ENCODE measurements at regions not wholly inside any gene's neighbourhood (a gene's known extent, or its start where the extent isn't known, plus 50 kb on each side); places are given as distances from the start of the nearest gene placed in this dataset.

DNA sequence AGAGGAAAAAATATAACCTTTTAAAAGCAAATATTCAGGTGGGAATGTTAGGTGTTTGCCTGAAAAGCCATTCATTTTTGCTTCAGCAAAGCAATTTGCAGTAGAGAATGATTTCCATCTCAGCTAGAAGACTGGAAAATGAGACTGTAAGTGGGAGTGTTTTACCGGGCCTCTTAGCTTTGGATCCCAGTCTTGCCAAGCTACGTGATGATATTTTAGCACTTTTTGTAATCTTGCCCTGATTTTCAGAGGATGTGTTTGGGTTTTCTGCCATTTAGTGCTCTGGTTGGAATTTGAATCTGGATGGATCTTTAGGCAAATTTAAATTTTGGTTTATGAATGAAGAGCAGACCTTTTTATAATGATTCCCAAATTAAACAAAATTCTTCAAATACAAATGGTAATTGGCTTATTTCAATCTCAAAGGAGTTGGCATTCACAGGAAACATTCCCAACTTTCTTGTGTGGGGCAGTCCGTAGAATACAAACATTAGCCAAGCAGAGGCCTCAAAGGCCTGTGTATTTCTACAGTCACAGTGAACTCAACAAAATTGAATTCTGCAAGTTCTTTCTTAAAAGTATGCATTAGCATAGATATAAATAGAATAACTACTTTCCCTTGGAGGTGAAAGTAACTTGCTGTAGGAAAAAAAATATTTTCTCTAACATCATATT is 646.4 kb downstream of the CDY2B start:
- Histone ChIP-seq H3K9me3 (ENCODE audit: insufficient read depth, low read length) (no peaks in the 10 kb centered on the region), H3K4me3 (ENCODE audit: insufficient read length, low read depth) (no peak overlapping the region), H3K27me3 (ENCODE audit: insufficient read depth, insufficient read length) (no peaks in the 10 kb centered on the region), H3K36me3 (ENCODE audit: insufficient read depth, insufficient read length, low read length) (no peaks in the 10 kb centered on the region), H3K9ac (ENCODE audit: insufficient read length, low read depth) (no peak overlapping the region), H3K4me1 (ENCODE audit: insufficient read depth, insufficient read length) (no peaks in the 10 kb centered on the region)
- DNase-seq (ENCODE audit: low read depth, low spot score) = no peak
- no peak for TF ChIP-seq ZNF274 (IDR thresholded peaks at IDR 0.05; ENCODE audit: low read depth, low read length)
- TF ChIP-seq SUZ12 (IDR thresholded peaks at IDR 0.05; ENCODE audit: extremely low read depth, insufficient read depth, insufficient read length) = no peak
- no peak for TF ChIP-seq YY1 (IDR thresholded peaks at IDR 0.05; ENCODE audit: insufficient read depth, insufficient read length)

DNA sequence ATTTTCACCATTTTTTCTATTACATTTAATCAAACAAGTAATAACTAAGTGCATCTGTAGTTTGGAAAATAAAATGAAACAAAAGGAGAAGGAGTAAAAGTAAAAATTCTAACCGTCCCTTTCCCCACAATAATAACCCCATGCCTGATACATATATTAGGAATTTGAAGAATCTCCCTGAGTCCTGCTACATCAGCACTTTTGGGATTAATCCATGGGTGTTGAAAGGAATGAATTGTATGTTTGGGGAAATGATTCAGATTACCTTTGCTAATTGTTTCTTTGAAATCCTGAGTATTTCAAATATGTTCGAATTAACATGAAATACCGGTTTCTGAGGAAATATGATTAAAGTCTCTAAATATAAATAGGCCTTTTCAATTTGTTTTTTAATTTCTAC is 648.0 kb downstream of the CDY2B start:
- no peak overlapping the region for H3K9ac ChIP-seq (ENCODE audit: insufficient read length, low read depth)
- no peak for DNase-seq (ENCODE audit: low read depth, low spot score)

DNA sequence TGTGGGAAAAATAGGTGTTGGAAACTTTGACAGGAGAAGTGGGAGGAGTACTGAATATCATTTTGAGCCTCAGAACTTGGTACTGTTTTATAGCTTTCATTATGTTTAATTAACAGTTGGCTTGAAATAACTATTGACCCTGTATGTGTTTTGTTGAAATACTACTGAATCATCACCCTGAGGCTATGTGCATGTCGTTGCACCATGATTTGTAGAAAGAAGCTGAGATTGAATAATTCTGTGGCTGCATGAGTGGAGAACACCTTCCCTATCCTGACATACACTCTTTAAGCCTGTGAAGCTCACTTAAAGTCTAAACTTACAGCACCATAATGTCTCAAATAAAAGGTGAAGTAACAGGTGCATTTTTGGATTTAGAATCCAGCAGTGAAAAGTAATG is 656.5 kb downstream of the CDY2B start:
- Histone ChIP-seq H3K4me1 (ENCODE audit: insufficient read depth, insufficient read length) (no peaks in the 10 kb centered on the region), H3K4me3 (ENCODE audit: insufficient read length, low read depth) (no peak overlapping the region), H3K9me3 (ENCODE audit: insufficient read depth, low read length) (no peaks in the 10 kb centered on the region), H3K27me3 (ENCODE audit: insufficient read depth, insufficient read length) (no peaks in the 10 kb centered on the region), H3K9ac (ENCODE audit: insufficient read length, low read depth) (no peak overlapping the region), H3K36me3 (ENCODE audit: insufficient read depth, insufficient read length, low read length) (no peaks in the 10 kb centered on the region)
- no peak for DNase-seq (ENCODE audit: low read depth, low spot score)
- TF ChIP-seq ZNF274 (IDR thresholded peaks at IDR 0.05; ENCODE audit: low read depth, low read length) (no peak), SUZ12 (IDR thresholded peaks at IDR 0.05; ENCODE audit: extremely low read depth, insufficient read depth, insufficient read length) (no peak), YY1 (IDR thresholded peaks at IDR 0.05; ENCODE audit: insufficient read depth, insufficient read length) (no peak)

More for the DNA sequence above, 648.0 kb downstream of the CDY2B start:
- no peak for TF ChIP-seq SUZ12 (IDR thresholded peaks at IDR 0.05; ENCODE audit: extremely low read depth, insufficient read depth, insufficient read length)
- TF ChIP-seq ZNF274 (IDR thresholded peaks at IDR 0.05; ENCODE audit: low read depth, low read length) = no peak
- Histone ChIP-seq H3K4me3 (ENCODE audit: insufficient read length, low read depth) (no peak overlapping the region), H3K36me3 (ENCODE audit: insufficient read depth, insufficient read length, low read length) (no peaks in the 10 kb centered on the region), H3K4me1 (ENCODE audit: insufficient read depth, insufficient read length) (no peaks in the 10 kb centered on the region), H3K27me3 (ENCODE audit: insufficient read depth, insufficient read length) (no peaks in the 10 kb centered on the region), H3K9me3 (ENCODE audit: insufficient read depth, low read length) (no peaks in the 10 kb centered on the region)

DNA sequence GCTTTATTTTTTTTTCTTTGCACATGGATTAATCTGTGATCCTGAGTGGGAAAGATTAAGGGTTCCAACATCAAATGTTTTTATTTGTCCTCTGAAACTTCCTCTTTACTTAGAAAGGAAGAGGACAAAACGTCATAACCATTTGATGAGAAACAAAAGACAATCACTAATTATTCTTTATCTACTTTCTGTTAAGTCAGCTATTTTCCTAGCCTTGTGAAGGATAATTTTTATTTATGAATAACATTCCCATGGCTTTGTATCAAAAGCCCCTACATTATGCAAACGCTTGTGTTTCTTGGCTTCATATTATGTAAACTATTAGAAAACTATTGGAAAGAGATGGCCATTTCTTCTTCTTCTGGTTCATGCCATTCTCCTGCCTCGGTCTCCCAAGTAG is 677.6 kb downstream of the CDY2B start:
- Histone ChIP-seq H3K9ac (ENCODE audit: insufficient read length, low read depth) (no peak overlapping the region), H3K36me3 (ENCODE audit: insufficient read depth, insufficient read length, low read length) (no peaks in the 10 kb centered on the region), H3K9me3 (ENCODE audit: insufficient read depth, low read length) (no peaks in the 10 kb centered on the region), H3K4me1 (ENCODE audit: insufficient read depth, insufficient read length) (no peaks in the 10 kb centered on the region), H3K27me3 (ENCODE audit: insufficient read depth, insufficient read length) (no peaks in the 10 kb centered on the region), H3K4me3 (ENCODE audit: insufficient read length, low read depth) (no peak overlapping the region)
- DNase-seq (ENCODE audit: low read depth, low spot score) = no peak
- no peak for TF ChIP-seq ZNF274 (IDR thresholded peaks at IDR 0.05; ENCODE audit: low read depth, low read length)
- TF ChIP-seq YY1 (IDR thresholded peaks at IDR 0.05; ENCODE audit: insufficient read depth, insufficient read length) = no peak
- no peak for TF ChIP-seq SUZ12 (IDR thresholded peaks at IDR 0.05; ENCODE audit: extremely low read depth, insufficient read depth, insufficient read length)

DNA sequence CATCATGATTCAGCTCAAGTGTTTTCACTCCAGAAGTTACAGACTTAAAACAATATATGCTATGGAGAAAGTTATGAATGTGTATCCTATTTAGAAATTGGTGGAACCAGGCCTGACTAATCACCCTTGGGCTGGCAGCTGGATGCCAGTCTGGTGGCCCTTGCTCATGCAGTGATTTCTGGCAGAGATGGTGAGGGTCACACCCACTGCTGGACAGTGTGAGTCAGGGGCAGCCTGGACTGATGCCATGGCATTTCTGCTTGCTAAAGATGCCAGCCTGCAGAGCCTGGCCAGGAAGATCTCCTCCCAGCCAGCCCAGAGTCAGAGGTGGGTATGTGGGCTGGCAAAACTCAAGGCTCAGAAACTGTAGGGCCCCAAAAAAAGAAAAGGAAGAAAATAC is 695.7 kb downstream of the CDY2B start:
- TF ChIP-seq YY1 (IDR thresholded peaks at IDR 0.05; ENCODE audit: insufficient read depth, insufficient read length) = no peak
- no peak for TF ChIP-seq SUZ12 (IDR thresholded peaks at IDR 0.05; ENCODE audit: extremely low read depth, insufficient read depth, insufficient read length)
- no peak for TF ChIP-seq ZNF274 (IDR thresholded peaks at IDR 0.05; ENCODE audit: low read depth, low read length)
- no peaks in the 10 kb centered on the region for H3K4me1 ChIP-seq (ENCODE audit: insufficient read depth, insufficient read length)
- no peaks in the 10 kb centered on the region; the same call in 1 of the 2 replicates for H3K9me3 ChIP-seq (ENCODE audit: insufficient read depth, low read length)
- H3K9ac ChIP-seq (ENCODE audit: insufficient read length, low read depth) = no peak overlapping the region
- H3K36me3 ChIP-seq (ENCODE audit: insufficient read depth, insufficient read length, low read length) = no peaks in the 10 kb centered on the region
- no peak overlapping the region for H3K4me3 ChIP-seq (ENCODE audit: insufficient read length, low read depth)
- DNase-seq (ENCODE audit: low read depth, low spot score) = no peak
- H3K27me3 ChIP-seq (ENCODE audit: insufficient read depth, insufficient read length) = no peaks in the 10 kb centered on the region

GRCh38 chrY:17166881-17167280 is 713.1 kb downstream of the CDY2B start:
- Histone ChIP-seq H3K36me3 (ENCODE audit: insufficient read depth, insufficient read length, low read length) (no peaks in the 10 kb centered on the region), H3K9me3 (ENCODE audit: insufficient read depth, low read length) (no peaks in the 10 kb centered on the region), H3K4me1 (ENCODE audit: insufficient read depth, insufficient read length) (no peaks in the 10 kb centered on the region), H3K9ac (ENCODE audit: insufficient read length, low read depth) (no peak overlapping the region), H3K27me3 (ENCODE audit: insufficient read depth, insufficient read length) (no peaks in the 10 kb centered on the region), H3K4me3 (ENCODE audit: insufficient read length, low read depth) (no peak overlapping the region)
- no peak for DNase-seq (ENCODE audit: low read depth, low spot score)
- TF ChIP-seq ZNF274 (IDR thresholded peaks at IDR 0.05; ENCODE audit: low read depth, low read length) (no peak), SUZ12 (IDR thresholded peaks at IDR 0.05; ENCODE audit: extremely low read depth, insufficient read depth, insufficient read length) (no peak), YY1 (IDR thresholded peaks at IDR 0.05; ENCODE audit: insufficient read depth, insufficient read length) (no peak)

DNA sequence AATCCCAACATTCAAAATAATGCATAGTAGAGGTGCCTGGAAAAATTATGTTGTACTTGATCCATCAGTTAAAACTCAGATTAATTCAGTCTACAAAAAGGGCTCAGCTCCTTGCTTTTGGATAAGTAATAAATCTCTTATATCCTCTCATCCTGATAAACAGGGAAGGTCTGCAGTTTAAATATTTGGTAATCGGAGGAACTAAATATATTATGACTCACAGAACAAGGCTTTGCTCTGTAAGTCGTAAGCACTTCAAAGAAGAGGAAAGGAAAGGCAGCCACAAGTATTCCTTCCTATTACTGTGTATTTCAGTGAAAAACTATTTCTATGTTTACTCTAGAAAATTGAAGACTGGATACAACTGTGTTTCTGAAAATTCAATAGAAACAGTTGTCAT is 757.9 kb downstream of the CDY2B start:
- no peak for DNase-seq (ENCODE audit: low read depth, low spot score)
- no peak for TF ChIP-seq SUZ12 (IDR thresholded peaks at IDR 0.05; ENCODE audit: extremely low read depth, insufficient read depth, insufficient read length)
- TF ChIP-seq ZNF274 (IDR thresholded peaks at IDR 0.05; ENCODE audit: low read depth, low read length) = no peak
- no peak for TF ChIP-seq YY1 (IDR thresholded peaks at IDR 0.05; ENCODE audit: insufficient read depth, insufficient read length)
- no peaks in the 10 kb centered on the region for H3K27me3 ChIP-seq (ENCODE audit: insufficient read depth, insufficient read length)
- no peak overlapping the region for H3K4me3 ChIP-seq (ENCODE audit: insufficient read length, low read depth)
- no peaks in the 10 kb centered on the region for H3K9me3 ChIP-seq (ENCODE audit: insufficient read depth, low read length)
- no peak overlapping the region for H3K9ac ChIP-seq (ENCODE audit: insufficient read length, low read depth)
- no peaks in the 10 kb centered on the region for H3K4me1 ChIP-seq (ENCODE audit: insufficient read depth, insufficient read length)
- no peaks in the 10 kb centered on the region for H3K36me3 ChIP-seq (ENCODE audit: insufficient read depth, insufficient read length, low read length)

Measured in NT2/D1 (cell line).